ENCODE measurements at regions not wholly inside any gene's neighbourhood (a gene's known extent, or its start where the extent isn't known, plus 50 kb on each side); places are given as distances from the start of the nearest gene placed in this dataset.
A peak's percentile ranks its signal among the peaks of the same experiment; 100 is the strongest.

- no peak for DNase-seq (ENCODE audit: low read depth)
- no peak overlapping the region for H3K4me3 ChIP-seq (ENCODE audit: low read depth, low read length)
- TF ChIP-seq CTCF (conservative IDR thresholded peaks at IDR 0.05; ENCODE audit: low read depth, low read length): no peak
Measured at GRCh38 chr11:26199331-26200095, 132.4 kb upstream of the ANO3 start.

- DNase-seq (ENCODE audit: low read depth): peak; percentile 38
- H3K4me3 ChIP-seq (ENCODE audit: low read depth, low read length): no peak overlapping the region
- no peak for TF ChIP-seq CTCF (conservative IDR thresholded peaks at IDR 0.05; ENCODE audit: low read depth, low read length)
Measured at GRCh38 chr11:26201411-26201810, 130.5 kb upstream of the ANO3 start.

GRCh38 chr11:26202754-26203153 lies 129.2 kb upstream of the ANO3 start:
- no peak for TF ChIP-seq CTCF (conservative IDR thresholded peaks at IDR 0.05; ENCODE audit: low read depth, low read length)
- no peak for DNase-seq (ENCODE audit: low read depth)

GRCh38 chr11:26204101-26204500 lies 127.8 kb upstream of the ANO3 start:
- TF ChIP-seq CTCF (conservative IDR thresholded peaks at IDR 0.05; ENCODE audit: low read depth, low read length): no peak
- no peak overlapping the region for H3K4me3 ChIP-seq (ENCODE audit: low read depth, low read length)
- no peak for DNase-seq (ENCODE audit: low read depth)

More at GRCh38 chr11:26202754-26203153, 129.2 kb upstream of the ANO3 start:
- no peak overlapping the region for H3K4me3 ChIP-seq (ENCODE audit: low read depth, low read length)

- DNase-seq (ENCODE audit: low read depth): no peak
- no peak for TF ChIP-seq CTCF (conservative IDR thresholded peaks at IDR 0.05; ENCODE audit: low read depth, low read length)
- H3K4me3 ChIP-seq (ENCODE audit: low read depth, low read length): no peak overlapping the region
Measured at GRCh38 chr11:26204839-26205238, 127.1 kb upstream of the ANO3 start.

GRCh38 chr11:26219183-26220117 lies 112.5 kb upstream of the ANO3 start:
- DNase-seq (ENCODE audit: low read depth): no peak
- no peak overlapping the region for H3K4me3 ChIP-seq (ENCODE audit: low read depth, low read length)
- TF ChIP-seq CTCF (conservative IDR thresholded peaks at IDR 0.05; ENCODE audit: low read depth, low read length): no peak

Data from epithelial cell of proximal tubule (primary cell).